ENCODE measurements at regions not wholly inside any gene's neighbourhood (a gene's known extent, or its start where the extent isn't known, plus 50 kb on each side); places are given as distances from the start of the nearest gene placed in this dataset.
"Not testable (repeated sequence)": the region's sequence is repeated elsewhere in the genome, so short reads cannot be mapped to it uniquely, and the experiment has no call there.

DNA sequence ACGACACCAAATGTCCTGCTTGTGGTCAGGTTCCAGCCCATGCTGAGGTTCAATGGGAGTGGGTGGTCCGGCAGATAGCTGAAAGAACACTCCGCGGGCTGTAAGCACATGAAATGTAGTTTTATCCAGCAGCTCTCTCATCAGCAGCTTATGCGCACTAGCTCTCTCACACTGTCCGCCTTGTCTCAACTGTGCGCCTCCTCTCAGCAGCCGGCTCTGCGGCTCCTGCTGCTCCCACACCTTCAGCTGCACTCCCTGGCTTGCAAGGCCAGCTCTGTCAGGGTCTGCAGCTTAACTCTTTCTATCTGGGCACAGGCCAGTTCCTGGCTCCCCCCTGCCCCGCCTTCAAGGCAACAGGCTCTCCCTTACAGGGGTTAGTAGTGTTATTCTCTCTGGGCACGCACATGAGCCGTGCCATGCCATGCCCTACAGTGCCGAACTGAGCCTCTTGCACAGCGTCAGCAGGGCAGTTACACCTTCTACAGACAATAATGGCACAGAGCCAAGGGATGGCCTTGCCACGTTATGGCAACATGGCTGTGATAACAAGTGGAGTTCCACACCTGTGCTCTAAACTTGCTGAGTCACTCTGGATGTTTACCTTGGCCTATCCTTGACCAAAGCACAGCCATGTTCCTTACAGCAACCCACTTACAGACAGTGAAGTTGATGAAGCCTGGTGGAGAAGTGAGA is 84.0 kb upstream of the LRFN2 start:
- no peak for DNase-seq

DNA sequence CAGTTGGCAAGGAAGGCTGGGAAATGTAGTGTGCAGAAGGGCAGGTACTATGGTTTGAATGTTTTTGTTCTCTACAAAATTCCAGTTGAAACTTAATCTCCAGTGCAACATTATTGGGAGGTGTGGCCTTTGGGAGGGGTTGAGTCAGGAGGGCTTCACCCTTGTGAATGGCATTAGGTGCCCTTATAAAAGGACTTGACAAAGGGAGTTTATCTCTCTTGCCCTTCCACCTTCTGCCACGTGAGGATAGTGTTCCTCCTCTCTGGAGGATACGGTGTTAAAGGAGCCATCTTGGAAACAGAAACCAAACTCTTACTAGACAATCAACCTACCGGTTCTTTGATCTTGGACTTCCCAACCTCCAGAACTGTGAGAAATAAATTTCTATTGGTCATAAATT is 82.2 kb upstream of the LRFN2 start:
- DNase-seq = no peak

GRCh38 chr6:40668203-40668602 is 81.0 kb upstream of the LRFN2 start:
- DNase-seq = no peak

DNA sequence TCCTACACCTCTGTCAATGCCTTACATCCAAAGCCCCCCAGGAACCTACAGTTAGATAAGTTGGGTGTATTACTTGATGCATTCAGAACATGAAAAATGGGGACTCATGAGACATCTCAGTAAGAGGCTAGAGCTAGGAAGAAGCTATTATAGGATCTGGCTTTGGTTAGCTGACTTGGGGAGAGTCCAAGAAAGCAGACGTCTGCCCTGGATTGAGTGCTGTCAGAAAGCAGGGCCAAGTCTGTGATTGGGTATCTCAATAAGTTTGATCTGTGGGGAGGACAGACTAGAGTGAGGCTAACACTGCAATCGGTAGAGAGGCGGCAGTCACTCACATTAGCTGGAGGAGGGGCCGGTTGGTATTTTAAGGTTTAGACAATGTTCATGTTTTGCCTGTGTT is 79.4 kb upstream of the LRFN2 start:
- DNase-seq = no peak

- DNase-seq = no peak
Observed at GRCh38 chr6:40661726-40662125, 74.6 kb upstream of the LRFN2 start.

GRCh38 chr6:40656772-40657171 is 69.6 kb upstream of the LRFN2 start:
- DNase-seq = not testable (repeated sequence)

DNA sequence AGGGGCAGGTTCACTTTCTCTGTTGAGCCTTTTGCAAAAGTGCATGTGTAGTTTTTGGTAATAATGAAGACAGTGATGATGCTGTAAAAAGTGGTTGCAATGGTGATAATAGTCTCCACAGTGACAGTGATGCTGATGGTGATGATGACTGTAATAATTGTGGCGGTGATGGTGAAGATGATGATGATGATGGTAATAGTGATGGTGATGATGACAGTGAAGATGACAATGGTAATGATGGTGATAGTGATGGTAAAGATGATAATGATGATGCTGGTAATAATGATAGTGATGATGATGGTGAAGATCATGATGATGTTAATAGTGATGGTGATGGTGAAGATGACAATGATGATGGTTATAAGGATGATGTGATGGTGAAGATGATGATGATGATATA is 67.7 kb upstream of the LRFN2 start:
- DNase-seq = no peak

GRCh38 chr6:40645043-40645442 is 57.9 kb upstream of the LRFN2 start:
- DNase-seq = no peak

GRCh38 chr6:40642837-40643236 is 55.7 kb upstream of the LRFN2 start:
- no peak for DNase-seq

- no peak for DNase-seq
Observed at GRCh38 chr6:40642190-40642589, 55.0 kb upstream of the LRFN2 start.

GRCh38 chr6:40640599-40641227 is 53.5 kb upstream of the LRFN2 start:
- no peak for DNase-seq
